GM03348 (cell line): ENCODE measurements at regions not wholly inside any gene's neighbourhood (a gene's known extent, or its start where the extent isn't known, plus 50 kb on each side); places are given as distances from the start of the nearest gene placed in this dataset.
"Not testable (repeated sequence)": the region's sequence is repeated elsewhere in the genome, so short reads cannot be mapped to it uniquely, and the experiment has no call there.

Experiments
- DNase-seq: peaks from one replicate; pipeline ENCODE4 v3.0.0; 2012; ENCODE audit warnings: low spot score

DNA sequence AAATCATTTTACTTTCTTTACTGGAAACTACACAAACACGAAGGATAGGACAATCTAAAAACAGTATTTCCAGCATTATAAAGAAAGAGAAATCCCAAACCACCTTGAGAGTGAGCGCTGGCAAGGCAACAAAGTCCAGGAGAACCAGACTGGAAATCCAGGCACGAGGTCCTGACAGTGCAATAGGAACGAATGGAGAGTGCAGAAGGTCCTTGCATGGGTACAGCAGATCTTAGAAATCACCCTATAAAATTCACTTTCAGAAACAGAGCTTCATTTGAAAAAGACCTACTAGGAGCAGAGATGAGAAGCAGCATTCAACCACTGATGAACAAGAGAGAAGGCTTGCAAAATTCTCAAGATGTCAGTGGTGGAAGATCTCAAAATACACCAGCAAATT, 133.7 kb upstream of the ST8SIA4 start:
- no peak for DNase-seq

DNA sequence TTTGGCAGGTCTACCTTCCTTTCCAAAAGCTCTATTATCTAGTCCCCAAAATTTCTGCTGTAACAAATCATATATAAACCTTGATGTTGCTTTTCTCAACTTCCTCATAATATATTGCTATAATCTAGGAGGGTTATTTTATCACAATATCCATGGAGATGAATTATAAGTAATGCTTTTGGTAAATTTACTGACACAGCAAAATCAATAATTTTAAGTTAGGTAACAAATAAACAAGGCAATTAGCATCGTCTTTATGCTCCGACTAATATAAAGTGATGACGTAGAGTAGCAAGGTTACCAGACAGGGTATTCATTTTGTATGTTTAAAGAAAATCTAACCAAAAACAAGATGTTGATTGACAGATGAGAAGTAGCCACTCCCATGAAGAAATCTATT, 132.3 kb upstream of the ST8SIA4 start:
- no peak for DNase-seq

DNA sequence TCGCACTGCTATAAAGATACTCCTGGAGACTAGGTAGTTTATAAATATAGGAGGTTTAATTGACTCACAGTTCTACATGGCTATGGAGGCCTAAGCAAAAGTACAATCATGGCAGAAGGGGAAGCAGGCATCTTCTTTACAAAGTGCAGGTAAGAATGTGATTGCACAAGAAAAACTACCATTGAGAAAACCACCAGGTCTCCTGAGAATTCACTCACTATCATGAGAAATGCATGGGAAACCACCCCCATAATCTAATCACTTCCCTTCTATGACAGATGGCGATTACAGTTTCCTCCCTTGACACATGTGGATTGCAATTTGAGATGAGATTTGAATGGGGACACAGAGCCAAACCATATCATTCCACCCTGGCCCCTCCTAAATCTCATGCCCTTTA, 121.2 kb upstream of the ST8SIA4 start:
- DNase-seq, result no peak

DNA sequence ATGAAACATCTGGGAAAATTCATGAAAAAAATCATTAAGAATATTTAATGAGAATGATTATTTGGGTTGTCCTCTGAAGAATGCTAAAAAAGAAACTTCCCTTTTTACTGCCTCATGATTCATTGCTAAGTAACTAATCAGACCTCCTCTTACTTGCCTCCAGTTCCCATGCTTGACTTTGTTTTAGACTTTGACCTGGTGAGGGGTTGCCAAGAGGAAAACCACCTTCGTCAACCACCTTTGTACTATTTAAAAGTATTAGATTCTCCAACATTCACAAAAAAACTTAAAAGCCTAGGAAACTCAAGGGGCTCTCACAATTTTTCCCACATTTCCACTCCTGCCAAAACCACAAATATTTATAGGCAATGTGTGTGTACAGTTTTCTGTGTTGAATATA, 115.2 kb upstream of the ST8SIA4 start:
- no peak for DNase-seq

DNA sequence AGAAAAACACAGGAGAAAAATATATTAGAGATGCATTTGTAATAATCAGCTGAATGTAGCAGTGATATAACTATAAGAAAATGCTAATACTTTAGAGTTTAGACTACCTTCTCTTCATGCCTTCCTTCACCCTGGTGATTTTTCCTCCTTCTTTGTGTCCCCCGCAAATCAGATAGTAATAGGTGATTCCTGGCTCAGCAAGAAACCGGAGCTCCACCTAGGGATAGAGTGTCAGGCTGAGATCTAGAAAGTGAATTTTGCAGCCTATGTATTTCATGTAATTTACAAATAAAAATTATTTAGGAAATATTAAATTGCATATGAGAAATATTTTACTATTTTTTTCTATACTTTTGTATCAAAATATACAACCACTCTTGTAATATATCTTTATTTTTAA, 109.8 kb upstream of the ST8SIA4 start:
- DNase-seq, result no peak

DNA sequence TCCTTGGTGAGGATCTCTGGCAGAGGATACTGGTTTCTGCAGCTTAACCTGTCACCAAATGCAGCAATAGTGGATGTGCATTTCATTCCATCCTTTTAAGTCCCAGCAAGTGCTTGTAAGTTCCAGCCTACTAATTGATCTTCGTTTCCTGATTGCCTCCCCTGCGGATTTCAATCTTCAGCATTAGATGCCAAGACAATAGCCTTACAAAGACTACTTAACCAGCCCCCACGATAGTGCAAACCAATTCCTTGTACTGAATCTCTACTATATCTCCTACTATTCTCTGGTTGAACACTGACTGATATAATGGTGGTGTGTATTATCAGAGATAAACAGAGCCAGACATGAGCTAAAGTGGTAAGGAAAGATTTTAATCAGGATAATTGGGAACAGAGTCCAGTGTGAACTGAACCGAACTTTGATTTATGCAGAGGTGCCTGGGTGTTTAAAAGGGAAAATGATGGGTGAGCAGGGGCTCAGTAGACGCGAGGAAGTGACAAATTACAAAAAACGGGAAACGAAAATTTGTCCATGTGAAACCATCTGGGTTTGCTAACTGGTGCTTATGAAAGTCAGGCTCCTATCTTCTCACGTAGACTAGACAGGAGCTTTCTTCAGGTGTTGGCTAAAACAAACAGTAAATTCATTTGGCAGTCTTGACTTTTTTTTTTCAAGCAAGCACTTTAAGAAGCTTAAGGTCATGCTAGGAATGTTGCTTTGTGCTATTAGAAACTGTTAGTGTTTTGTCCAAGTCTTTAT, 106.9 kb upstream of the ST8SIA4 start:
- DNase-seq, result no peak

DNA sequence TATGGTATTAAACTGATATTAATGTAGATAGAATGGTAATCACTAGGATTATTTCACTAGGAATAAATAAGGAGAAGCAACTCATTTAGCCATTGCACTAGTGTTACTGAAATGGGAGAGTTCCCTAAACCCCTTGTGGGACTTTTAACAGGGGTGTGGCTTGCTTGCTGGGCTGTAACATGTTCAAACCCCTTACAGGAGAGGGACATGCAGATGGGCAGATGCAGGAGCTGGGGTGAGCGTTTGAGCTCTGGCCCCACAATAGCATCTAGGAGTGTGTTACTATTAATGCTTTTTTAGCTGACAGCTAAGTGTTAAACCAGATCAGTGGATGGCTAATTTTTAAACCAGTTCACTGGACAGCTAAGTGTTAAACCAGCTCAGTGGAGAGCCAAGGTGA, 89.3 kb upstream of the ST8SIA4 start:
- no peak for DNase-seq

DNA sequence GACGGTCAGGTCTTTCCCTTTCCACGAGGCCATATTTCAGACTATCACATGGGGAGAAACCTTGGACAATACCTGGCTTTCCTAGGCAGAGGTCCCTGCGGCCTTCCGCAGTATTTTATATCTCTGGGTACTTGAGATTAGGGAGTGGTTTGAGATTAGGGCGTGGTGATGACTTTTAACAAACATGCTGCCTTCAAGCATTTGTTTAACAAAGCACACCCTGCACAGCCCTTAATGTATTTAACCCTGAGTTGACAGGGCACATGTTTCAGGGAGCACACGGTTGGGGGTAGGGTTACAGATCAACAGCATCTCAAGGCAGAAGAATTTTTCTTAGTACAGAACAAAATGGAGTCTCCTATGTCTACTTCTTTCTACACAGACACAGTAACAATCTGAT, 80.5 kb upstream of the ST8SIA4 start:
- not testable (repeated sequence) for DNase-seq

DNA sequence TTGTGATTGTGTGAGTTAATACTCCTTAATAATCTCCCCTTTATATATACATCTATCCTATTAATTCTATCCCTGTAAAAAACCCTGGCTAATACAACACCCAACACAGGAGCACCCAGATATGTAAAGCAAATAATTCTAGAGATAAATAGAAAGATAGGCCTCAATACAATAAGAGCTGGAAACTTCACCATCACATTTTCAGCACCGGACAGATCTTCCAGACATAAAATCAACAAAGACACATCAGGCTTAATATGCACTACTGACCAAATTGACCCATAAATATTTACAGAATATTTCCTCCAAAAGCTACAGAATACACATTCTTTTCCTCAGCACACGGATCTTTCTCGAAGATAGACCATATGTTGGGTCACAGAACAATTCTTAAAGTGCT, 71.0 kb upstream of the ST8SIA4 start:
- no peak for DNase-seq

DNA sequence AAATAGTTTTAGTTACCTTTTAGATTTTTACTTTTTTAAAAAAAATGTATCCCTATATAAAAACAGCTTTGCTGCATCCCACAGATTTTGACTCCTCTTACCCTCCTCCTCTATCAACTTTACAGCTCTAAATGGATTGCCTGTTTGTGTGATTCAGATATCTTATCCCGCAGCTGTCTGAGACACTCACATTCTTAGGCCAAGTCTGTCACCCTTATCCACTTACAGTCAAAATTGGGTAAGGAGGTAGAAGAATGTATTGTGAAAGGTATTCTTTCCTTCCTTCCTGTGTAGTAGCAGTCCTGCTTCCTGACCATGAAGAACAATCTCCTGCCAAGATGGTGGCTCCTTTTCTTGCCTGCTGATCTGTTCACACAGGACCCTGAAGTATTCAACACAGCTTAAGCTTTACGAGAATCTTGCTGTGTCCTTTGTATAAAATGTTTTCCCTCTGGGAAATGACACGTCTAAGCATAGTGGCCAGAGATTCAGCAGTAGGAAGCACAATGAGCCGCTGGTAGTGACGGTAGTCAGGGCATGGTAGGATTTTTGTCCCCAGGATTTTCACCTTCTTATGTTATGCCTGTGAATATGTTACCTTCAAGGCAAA, 67.7 kb upstream of the ST8SIA4 start:
- no peak for DNase-seq

DNA sequence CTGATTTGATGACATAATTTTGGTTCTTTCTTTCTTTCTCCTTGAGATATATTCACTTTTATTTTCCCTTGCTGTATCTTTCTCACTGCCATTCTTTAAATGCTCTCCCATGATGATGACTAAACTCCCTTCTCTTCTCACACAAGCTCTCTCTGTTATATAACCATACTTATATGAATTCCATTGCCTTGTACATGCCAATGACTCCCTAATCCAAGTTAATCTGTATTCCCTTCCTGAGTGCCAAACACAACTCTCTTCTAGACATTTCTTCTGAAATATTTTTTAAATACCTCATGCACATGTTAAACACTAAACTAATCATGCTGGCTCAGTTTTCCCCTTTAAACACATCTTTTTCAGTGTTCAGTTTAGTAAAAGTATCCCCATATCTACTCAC, 62.2 kb upstream of the ST8SIA4 start:
- DNase-seq, result no peak
